ENCODE measurements at regions not wholly inside any gene's neighbourhood (a gene's known extent, or its start where the extent isn't known, plus 50 kb on each side); places are given as distances from the start of the nearest gene placed in this dataset.

DNA sequence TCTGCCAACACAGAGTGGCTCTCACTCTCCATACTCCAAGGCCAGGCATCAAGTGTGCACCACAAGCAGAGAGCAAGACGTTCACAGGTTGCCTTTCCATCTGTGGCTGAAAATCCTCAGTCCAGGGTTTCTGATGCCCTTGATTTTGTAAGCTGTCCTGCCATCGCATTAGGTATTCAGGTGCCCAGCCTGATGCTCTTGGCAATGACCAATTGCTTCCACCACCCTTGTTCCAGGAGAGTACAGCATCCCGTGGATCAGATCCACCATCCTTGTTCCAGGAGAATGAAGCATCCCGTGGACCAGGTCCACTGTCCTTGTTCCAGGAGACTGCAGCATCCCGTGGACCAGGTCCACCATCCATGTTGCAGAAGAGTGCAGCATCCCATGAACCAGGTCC is 133.4 kb upstream of the GPC1 start:
- intact Hi-C loops (cut with DNase I): no loop called here
- TF ChIP-seq, protein P1, sequence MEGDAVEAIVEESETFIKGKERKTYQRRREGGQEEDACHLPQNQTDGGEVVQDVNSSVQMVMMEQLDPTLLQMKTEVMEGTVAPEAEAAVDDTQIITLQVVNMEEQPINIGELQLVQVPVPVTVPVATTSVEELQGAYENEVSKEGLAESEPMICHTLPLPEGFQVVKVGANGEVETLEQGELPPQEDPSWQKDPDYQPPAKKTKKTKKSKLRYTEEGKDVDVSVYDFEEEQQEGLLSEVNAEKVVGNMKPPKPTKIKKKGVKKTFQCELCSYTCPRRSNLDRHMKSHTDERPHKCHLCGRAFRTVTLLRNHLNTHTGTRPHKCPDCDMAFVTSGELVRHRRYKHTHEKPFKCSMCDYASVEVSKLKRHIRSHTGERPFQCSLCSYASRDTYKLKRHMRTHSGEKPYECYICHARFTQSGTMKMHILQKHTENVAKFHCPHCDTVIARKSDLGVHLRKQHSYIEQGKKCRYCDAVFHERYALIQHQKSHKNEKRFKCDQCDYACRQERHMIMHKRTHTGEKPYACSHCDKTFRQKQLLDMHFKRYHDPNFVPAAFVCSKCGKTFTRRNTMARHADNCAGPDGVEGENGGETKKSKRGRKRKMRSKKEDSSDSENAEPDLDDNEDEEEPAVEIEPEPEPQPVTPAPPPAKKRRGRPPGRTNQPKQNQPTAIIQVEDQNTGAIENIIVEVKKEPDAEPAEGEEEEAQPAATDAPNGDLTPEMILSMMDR (IDR thresholded peaks at IDR 0.05): no peak
- TF ChIP-seq POLR2A (IDR thresholded peaks at IDR 0.05): no peak
- H3K27ac ChIP-seq: no peak overlapping the region
- H3K4me1 ChIP-seq: no peaks in the 10 kb centered on the region
- no peaks in the 10 kb centered on the region for H3K27me3 ChIP-seq
- DNase-seq (no peak), ATAC-seq (no peak)
- no peaks in the 10 kb centered on the region for H3K36me3 ChIP-seq
- 87% methylated on average over 3 of the region's 5 CpGs for WGBS (ENCODE audit: insufficient coverage, low coverage, low lambda C conversion rate, missing lambda C conversion rate)
- H3K4me3 ChIP-seq: no peak overlapping the region
- H3K9me3 ChIP-seq: no peaks in the 10 kb centered on the region

DNA sequence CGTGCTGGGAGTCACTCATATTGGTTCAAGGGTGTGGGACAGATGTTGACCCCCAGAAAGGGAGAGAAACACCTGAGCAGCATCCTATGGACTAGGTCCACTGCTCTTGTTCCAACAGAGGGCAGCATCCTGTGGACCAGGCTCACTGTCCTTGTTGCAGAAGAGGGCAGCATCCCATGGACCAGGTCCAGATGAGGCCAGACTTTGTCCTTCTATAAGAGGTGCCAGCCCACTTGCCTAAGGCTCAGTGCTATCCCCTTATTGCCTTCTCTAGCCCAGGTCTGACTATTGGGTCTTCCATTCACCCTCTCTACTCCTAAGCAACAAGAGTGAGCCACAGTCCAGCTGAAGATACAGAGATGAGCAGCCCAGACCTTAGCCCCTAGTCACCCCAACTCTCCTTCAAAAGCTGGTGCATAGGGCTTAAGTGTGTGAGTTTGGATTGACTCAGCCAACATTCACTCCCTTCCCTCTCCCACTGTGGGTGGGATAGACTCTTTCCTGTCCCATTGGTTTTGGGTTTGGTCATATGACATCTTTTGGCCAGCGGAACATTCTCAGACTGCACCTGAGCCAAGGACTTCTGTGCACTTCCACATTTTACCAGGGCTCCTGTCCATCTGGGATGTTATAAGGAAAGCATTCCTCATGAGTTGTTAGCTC is 132.4 kb upstream of the GPC1 start:
- DNase-seq: no peak
- WGBS (ENCODE audit: insufficient coverage, low coverage, low lambda C conversion rate, missing lambda C conversion rate): no CpG with 5 or more reads among the region's 2 CpGs
- no peak for TF ChIP-seq POLR2A (IDR thresholded peaks at IDR 0.05)
- TF ChIP-seq, protein P1 (IDR thresholded peaks at IDR 0.05): no peak
- Histone ChIP-seq H3K4me1 (no peaks in the 10 kb centered on the region), H3K4me3 (no peak overlapping the region), H3K27ac (no peak overlapping the region), H3K27me3 (no peaks in the 10 kb centered on the region), H3K9me3 (no peaks in the 10 kb centered on the region), H3K36me3 (no peaks in the 10 kb centered on the region)
- intact Hi-C loops (cut with DNase I): no loop called here
- ATAC-seq: peak in 3 of 4 donors; percentile 39 to 53 (median 44)

DNA sequence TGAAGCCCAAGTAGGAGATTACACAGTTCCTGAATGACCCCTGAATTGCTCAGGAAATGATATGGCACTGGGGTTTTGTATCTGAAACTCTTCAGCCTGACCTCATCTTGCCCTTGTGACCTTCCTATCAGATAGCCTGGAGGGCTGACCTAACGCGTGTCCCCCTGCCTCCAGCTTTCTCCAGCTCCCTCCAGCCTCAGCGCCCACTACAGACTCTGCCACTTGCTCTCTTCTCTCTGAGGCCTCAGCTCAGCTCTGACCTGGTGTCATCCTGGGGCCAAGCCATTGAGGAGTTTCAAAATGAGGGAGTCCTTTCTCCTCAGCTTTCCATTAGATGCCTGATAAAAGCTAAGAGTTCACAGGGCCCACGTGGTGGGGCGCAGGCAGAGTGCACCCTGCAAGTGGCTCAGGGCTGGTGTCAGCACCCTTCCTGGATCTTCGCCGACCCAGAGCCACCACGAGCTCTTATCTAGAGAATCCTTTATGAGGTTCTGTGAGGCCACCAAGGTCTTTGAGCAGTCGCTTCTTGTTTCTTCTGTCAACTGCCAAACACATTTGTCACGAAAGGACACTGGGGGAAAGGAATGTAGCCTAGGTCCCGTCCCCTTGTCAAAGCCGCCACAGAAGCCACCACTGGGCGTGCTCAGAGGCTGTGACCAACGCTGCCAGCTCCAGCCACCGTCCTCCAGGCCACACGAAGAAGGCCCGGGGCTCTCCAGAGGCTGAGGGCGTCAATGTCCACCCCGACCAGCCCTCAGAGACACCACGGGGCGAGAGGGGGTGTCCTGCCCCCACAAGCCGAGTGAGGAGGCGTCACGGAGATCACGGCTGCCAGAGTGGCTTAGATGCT is 131.3 kb upstream of the GPC1 start:
- Histone ChIP-seq H3K9me3 (no peaks in the 10 kb centered on the region), H3K27me3 (no peaks in the 10 kb centered on the region), H3K36me3 (no peaks in the 10 kb centered on the region), H3K4me3 (no peak overlapping the region), H3K27ac (no peak overlapping the region), H3K4me1 (no peaks in the 10 kb centered on the region)
- no peak for ATAC-seq
- intact Hi-C loops (cut with DNase I): no loop called here
- WGBS (ENCODE audit: insufficient coverage, low coverage, low lambda C conversion rate, missing lambda C conversion rate): 54% methylated on average over 4 of the region's 25 CpGs
- peak in 1 of 3 donors; percentile 23 for DNase-seq
- no peak for TF ChIP-seq POLR2A (IDR thresholded peaks at IDR 0.05)
- TF ChIP-seq, protein P1 (IDR thresholded peaks at IDR 0.05): no peak

DNA sequence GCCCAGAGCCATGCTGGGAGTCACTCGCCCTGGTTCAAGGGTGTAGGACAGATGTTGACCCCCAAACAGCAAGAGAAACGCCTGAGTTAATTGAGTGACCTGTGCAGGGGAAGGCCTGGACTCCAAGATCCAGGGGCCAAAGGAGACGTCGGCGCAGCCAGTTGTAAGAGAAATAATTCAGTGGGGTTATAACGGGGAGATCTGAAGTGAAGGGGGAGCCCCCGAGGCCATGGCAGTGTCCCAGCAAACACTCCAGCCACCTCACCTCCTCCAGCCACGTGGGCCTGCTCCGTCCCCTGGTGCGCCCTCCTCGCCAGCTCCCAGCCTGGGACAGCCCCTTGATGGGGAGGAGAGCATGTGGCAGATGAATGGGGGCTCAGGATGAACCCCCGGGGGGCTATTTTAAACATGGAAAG is 130.7 kb upstream of the GPC1 start:
- no peaks in the 10 kb centered on the region for H3K27me3 ChIP-seq
- TF ChIP-seq, protein P1 (IDR thresholded peaks at IDR 0.05): no peak
- TF ChIP-seq POLR2A (IDR thresholded peaks at IDR 0.05): no peak
- no peak for ATAC-seq
- WGBS (ENCODE audit: insufficient coverage, low coverage, low lambda C conversion rate, missing lambda C conversion rate): 44% methylated on average over 3 of the region's 12 CpGs
- intact Hi-C loops (cut with DNase I): no loop called here
- no peaks in the 10 kb centered on the region for H3K9me3 ChIP-seq
- no peaks in the 10 kb centered on the region for H3K4me1 ChIP-seq
- no peak overlapping the region for H3K27ac ChIP-seq
- no peak overlapping the region for H3K4me3 ChIP-seq
- no peaks in the 10 kb centered on the region for H3K36me3 ChIP-seq
- peak in 1 of 3 donors; percentile 39 for DNase-seq

Data from right lobe of liver (tissue), 6 donors.